ENCODE measurements at regions not wholly inside any gene's neighbourhood (a gene's known extent, or its start where the extent isn't known, plus 50 kb on each side); places are given as distances from the start of the nearest gene placed in this dataset.

DNA sequence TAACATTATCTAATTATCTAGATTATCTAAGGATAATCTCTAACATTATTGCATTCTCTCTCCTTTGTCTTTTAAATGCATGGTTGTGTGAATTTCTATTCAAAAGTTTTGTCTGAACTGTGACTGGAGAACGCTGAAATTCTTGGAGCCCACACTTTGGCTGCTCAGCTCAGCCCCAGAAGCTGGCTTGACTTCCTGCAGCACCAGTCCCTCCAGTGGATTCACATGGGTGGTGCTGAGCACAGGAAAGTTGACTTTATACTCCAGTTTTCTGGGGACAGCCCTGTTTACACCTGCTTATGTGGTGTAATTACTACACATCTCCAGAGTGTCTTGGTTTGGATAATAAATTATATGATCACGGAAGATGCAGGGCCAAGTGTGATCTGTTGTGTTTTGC, 255.1 kb upstream of the NOX3 start:
- TF ChIP-seq, protein P1, sequence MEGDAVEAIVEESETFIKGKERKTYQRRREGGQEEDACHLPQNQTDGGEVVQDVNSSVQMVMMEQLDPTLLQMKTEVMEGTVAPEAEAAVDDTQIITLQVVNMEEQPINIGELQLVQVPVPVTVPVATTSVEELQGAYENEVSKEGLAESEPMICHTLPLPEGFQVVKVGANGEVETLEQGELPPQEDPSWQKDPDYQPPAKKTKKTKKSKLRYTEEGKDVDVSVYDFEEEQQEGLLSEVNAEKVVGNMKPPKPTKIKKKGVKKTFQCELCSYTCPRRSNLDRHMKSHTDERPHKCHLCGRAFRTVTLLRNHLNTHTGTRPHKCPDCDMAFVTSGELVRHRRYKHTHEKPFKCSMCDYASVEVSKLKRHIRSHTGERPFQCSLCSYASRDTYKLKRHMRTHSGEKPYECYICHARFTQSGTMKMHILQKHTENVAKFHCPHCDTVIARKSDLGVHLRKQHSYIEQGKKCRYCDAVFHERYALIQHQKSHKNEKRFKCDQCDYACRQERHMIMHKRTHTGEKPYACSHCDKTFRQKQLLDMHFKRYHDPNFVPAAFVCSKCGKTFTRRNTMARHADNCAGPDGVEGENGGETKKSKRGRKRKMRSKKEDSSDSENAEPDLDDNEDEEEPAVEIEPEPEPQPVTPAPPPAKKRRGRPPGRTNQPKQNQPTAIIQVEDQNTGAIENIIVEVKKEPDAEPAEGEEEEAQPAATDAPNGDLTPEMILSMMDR (IDR thresholded peaks at IDR 0.05) = no peak
- TF ChIP-seq POLR2A (IDR thresholded peaks at IDR 0.05; ENCODE audit: low read depth) (no peak), POLR2AphosphoS5 (IDR thresholded peaks at IDR 0.05) (no peak)

All from esophagus muscularis mucosa (tissue), 3 donors.